Suprapubic skin (tissue), 4 donors: ENCODE measurements at regions not wholly inside any gene's neighbourhood (a gene's known extent, or its start where the extent isn't known, plus 50 kb on each side); places are given as distances from the start of the nearest gene placed in this dataset.

ENCODE experiments used
- DNase-seq, 2 donors: peaks; one replicate each; pipeline ENCODE4 v3.0.0-alpha.2; 2019; ENCODE audit warnings: low spot score in 2 of 2
- H3K27ac ChIP-seq: fragments of 200-600 bp; sonication (generic); one replicate; pipeline ENCODE4 v1.5.1; 2019
- H3K27me3 ChIP-seq: fragments of 200-600 bp; sonication (generic); one replicate; pipeline ENCODE4 v1.5.1; 2019
- H3K36me3 ChIP-seq: fragments of 200-600 bp; sonication (generic); one replicate; pipeline ENCODE4 v1.5.1; 2019
- H3K4me1 ChIP-seq: fragments of 200-600 bp; sonication (generic); one replicate; pipeline ENCODE4 v1.5.1; 2019
- H3K4me3 ChIP-seq: fragments of 200-600 bp; sonication (generic); one replicate; pipeline ENCODE4 v1.5.1; 2019; ENCODE audit warnings: mild to moderate bottlenecking
- H3K9me3 ChIP-seq: fragments of 200-600 bp; sonication (generic); one replicate; pipeline ENCODE4 v1.5.1; 2019
- CTCF ChIP-seq, 2 donors: fragments of 200-600 bp in 1 of 2; fragments of 450-650 bp in 1 of 2; sonication (generic) in 1 of 2; IDR thresholded peaks; one replicate each; pipeline ENCODE4 v1.5.1; 2016 to 2019; ENCODE audit warnings: antibody characterized with exemption in 2 of 2, mild to moderate bottlenecking in 1 of 2, moderate library complexity in 1 of 2
- EP300 ChIP-seq: sonication (generic); formaldehyde crosslinking; IDR thresholded peaks from one replicate; pipeline ENCODE4 v1.6.1; 2017; ENCODE audit warnings: antibody characterized with exemption
- POLR2A ChIP-seq, 2 donors: fragments of 450-650 bp; IDR thresholded peaks; one replicate each; pipeline ENCODE4 v1.6.1; 2017; ENCODE audit warnings: antibody characterized with exemption in 2 of 2, mild to moderate bottlenecking in 2 of 2, moderate library complexity in 2 of 2
- POLR2AphosphoS5 ChIP-seq, 3 donors: sonication (generic); formaldehyde crosslinking; IDR thresholded peaks; one replicate each; pipeline ENCODE4 v1.6.1; 2017; ENCODE audit warnings: antibody characterized with exemption in 3 of 3
- WGBS: methylation state at CpG from one replicate; pipeline ENCODE4 v1.1.5; 2018; 5-methylcytosine and 5-hydroxymethylcytosine counted together

- 94% methylated on average over 10 of the region's 10 CpGs for WGBS
- no peaks in the 10 kb centered on the region for H3K36me3 ChIP-seq
- peaks cover 26% of the 10 kb centered on the region for H3K27me3 ChIP-seq
- TF ChIP-seq POLR2AphosphoS5 (IDR thresholded peaks at IDR 0.05), result no peak
- TF ChIP-seq CTCF (IDR thresholded peaks at IDR 0.05), result no peak
- TF ChIP-seq POLR2A (IDR thresholded peaks at IDR 0.05), result no peak
- no peak overlapping the region for H3K4me3 ChIP-seq
- no peaks in the 10 kb centered on the region for H3K9me3 ChIP-seq
- no peak overlapping the region for H3K27ac ChIP-seq
- no peaks in the 10 kb centered on the region for H3K4me1 ChIP-seq
- DNase-seq, result no peak
These were observed 639.1 kb downstream of the BRD1 start for GRCh38 chr22:49188591-49188990.

GRCh38 chr22:49188091-49188490 lies 639.6 kb downstream of the BRD1 start:
- H3K27me3 ChIP-seq, result peaks cover 29% of the 10 kb centered on the region
- H3K4me1 ChIP-seq, result no peaks in the 10 kb centered on the region
- 80% methylated on average over 8 of the region's 8 CpGs for WGBS
- no peaks in the 10 kb centered on the region for H3K36me3 ChIP-seq
- no peak overlapping the region for H3K27ac ChIP-seq
- H3K4me3 ChIP-seq, result no peak overlapping the region
- TF ChIP-seq EP300, result no peak
- TF ChIP-seq CTCF (IDR thresholded peaks at IDR 0.05), result no peak
- no peak for TF ChIP-seq POLR2AphosphoS5 (IDR thresholded peaks at IDR 0.05)
- TF ChIP-seq POLR2A (IDR thresholded peaks at IDR 0.05), result no peak
- DNase-seq, result no peak
- H3K9me3 ChIP-seq, result no peaks in the 10 kb centered on the region

DNA sequence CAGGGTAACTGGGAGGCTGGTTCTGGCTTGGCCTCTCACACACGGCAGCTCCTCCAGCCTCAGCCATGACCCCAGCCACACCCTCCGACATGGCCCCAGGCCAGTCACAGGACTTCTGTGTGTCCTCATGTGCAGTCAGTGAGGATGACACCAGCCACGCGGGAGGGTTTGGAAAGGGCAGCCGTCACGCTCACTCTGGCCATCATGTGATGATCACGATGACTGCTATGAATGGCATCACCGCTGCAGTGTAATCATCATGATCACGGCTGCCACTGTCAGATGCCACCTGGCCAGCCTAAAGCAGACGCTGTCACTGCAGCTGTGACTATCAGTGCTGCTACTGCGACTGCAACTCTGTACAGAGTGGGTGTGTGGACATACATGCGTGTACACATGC lies 640.9 kb downstream of the BRD1 start:
- no peaks in the 10 kb centered on the region for H3K9me3 ChIP-seq
- peaks cover 30% of the 10 kb centered on the region for H3K27me3 ChIP-seq
- no peaks in the 10 kb centered on the region for H3K4me1 ChIP-seq
- DNase-seq, result no peak
- no peak overlapping the region for H3K27ac ChIP-seq
- no peak for TF ChIP-seq EP300
- TF ChIP-seq CTCF (IDR thresholded peaks at IDR 0.05), result no peak
- TF ChIP-seq POLR2A (IDR thresholded peaks at IDR 0.05), result no peak
- TF ChIP-seq POLR2AphosphoS5 (IDR thresholded peaks at IDR 0.05), result no peak
- WGBS, result 81% methylated on average over 6 of the region's 12 CpGs
- no peak overlapping the region for H3K4me3 ChIP-seq
- H3K36me3 ChIP-seq, result no peaks in the 10 kb centered on the region

DNA sequence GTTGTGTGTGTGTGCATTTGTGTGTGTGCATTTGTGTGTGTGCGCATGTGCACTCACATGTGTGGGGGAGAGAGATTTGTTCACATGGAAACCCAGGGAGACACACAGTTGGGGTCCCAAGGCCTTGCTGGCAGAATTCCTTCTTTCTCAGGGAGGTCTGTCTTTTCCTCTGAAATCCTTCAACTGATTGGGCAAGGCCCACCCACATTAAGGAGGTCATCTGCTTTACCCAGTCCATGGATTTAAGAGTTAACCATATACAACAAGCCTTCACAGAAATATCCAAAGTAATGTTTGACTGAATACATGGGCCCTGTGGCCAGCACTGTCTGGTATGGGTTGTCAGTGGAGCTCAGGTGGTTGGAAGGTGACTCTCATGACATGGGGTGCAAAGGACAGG lies 641.4 kb downstream of the BRD1 start:
- H3K4me1 ChIP-seq, result no peaks in the 10 kb centered on the region
- H3K36me3 ChIP-seq, result no peaks in the 10 kb centered on the region
- H3K9me3 ChIP-seq, result no peaks in the 10 kb centered on the region
- TF ChIP-seq POLR2AphosphoS5 (IDR thresholded peaks at IDR 0.05) (no peak), POLR2A (IDR thresholded peaks at IDR 0.05) (no peak), EP300 (no peak), CTCF (IDR thresholded peaks at IDR 0.05) (no peak)
- no peak for DNase-seq
- H3K4me3 ChIP-seq, result no peak overlapping the region
- peaks cover 35% of the 10 kb centered on the region for H3K27me3 ChIP-seq
- H3K27ac ChIP-seq, result no peak overlapping the region
- 100% methylated on average over 1 of the region's 1 CpG for WGBS

- Histone ChIP-seq H3K27ac (no peak overlapping the region), H3K4me1 (no peaks in the 10 kb centered on the region), H3K36me3 (no peaks in the 10 kb centered on the region), H3K4me3 (no peak overlapping the region), H3K9me3 (no peaks in the 10 kb centered on the region), H3K27me3 (peaks cover 35% of the 10 kb centered on the region)
- DNase-seq, result no peak
- TF ChIP-seq POLR2AphosphoS5 (IDR thresholded peaks at IDR 0.05), result no peak
- TF ChIP-seq EP300, result no peak
- no peak for TF ChIP-seq POLR2A (IDR thresholded peaks at IDR 0.05)
- TF ChIP-seq CTCF (IDR thresholded peaks at IDR 0.05), result no peak
- WGBS, result 86% methylated on average over 4 of the region's 4 CpGs
These were observed 642.2 kb downstream of the BRD1 start for GRCh38 chr22:49185312-49185969.
